ENCODE measurements at regions not wholly inside any gene's neighbourhood (a gene's known extent, or its start where the extent isn't known, plus 50 kb on each side); places are given as distances from the start of the nearest gene placed in this dataset.

DNA sequence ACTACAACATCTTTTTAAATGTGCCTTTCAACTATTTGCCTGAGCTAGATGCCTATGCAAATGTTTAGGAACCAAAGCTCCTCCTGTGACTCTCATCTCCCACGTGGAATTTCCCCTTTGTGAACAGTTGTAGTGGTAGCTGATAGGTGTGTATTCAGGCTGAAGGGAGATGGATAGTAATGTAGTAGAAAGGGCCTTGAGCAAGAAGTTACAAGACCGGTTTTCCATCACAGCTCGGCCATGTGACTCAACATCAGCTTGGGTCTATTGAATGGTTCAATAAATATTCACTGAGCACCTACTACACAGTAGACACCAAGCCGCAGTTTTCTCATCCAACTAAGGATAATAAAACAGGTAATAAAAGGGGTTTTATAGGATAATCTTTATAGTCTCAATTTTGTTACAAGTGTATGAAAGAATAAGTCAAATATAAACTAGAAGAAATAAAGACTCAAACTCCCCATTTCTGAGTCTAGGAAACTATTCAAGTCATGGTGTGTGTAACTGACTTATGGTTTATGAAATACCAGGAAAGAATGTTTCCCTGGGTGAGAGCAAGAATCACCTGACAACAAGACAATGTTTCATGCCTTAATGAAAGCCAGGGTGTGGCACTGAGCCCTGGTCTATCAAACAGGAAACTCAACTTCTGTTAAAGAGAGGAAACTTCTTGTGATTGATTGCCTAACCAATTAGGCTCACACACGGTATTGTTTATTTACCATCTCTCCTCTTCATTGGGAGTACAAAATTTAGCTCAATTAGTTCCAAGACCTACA lies 187.1 kb upstream of the SPEF2 start:
- no peak overlapping the region for H3K9ac ChIP-seq (ENCODE audit: low read length)
- intact Hi-C loops (cut with micrococcal nuclease) = no loop called here
- no peaks in the 10 kb centered on the region for H3K9me3 ChIP-seq (ENCODE audit: control insufficient read depth in 1 of 2, insufficient read depth in 1 of 2, low read depth in 1 of 2, low read length in 2 of 2)
- no peak overlapping the region for H3K4me3 ChIP-seq (replicated peaks in 1 of 2; ENCODE audit: low read depth in 1 of 2, low read length in 2 of 2)
- no TSS peak for BruUV-seq (replicated peaks)
- TF ChIP-seq CBX3 (IDR thresholded peaks at IDR 0.05; ENCODE audit: low read depth) = no peak
- H3K9me2 ChIP-seq (ENCODE audit: insufficient read depth) = no peaks in the 10 kb centered on the region
- RAD21 ChIA-PET (ENCODE audit: low non-redundant PET in 1 of 2, low total read pairs in 2 of 2, uncharacterized antibody in 2 of 2, unreplicated experiment in 2 of 2) = no interaction called here
- POLR2A ChIA-PET = no interaction called here
- H3K4me1 ChIP-seq (ENCODE audit: control insufficient read depth in 1 of 2, insufficient read depth in 2 of 2, low read length in 2 of 2) = no peaks in the 10 kb centered on the region
- ATAC-seq (no peak), DNase-seq (ENCODE audit: low read depth, low spot score) (no peak)
- H4K20me1 ChIP-seq (ENCODE audit: insufficient read depth) = no peaks in the 10 kb centered on the region
- peaks cover 4% of the 10 kb centered on the region; the same call in 1 of the 2 replicates for H3K27me3 ChIP-seq (ENCODE audit: insufficient read depth, low read length)
- CTCF ChIA-PET = no interaction called here
- no peak overlapping the region for H3K4me2 ChIP-seq (ENCODE audit: low read length)
- H3K36me3 ChIP-seq (ENCODE audit: control insufficient read depth in 1 of 2, insufficient read depth in 2 of 2, low read length in 2 of 2) = no peaks in the 10 kb centered on the region
- no peak overlapping the region for H2AFZ ChIP-seq (ENCODE audit: low read depth, low read length, poor library complexity, severe bottlenecking)
- H3K79me2 ChIP-seq (ENCODE audit: insufficient read depth, low read length) = no peaks in the 10 kb centered on the region
- H3K27ac ChIP-seq (ENCODE audit: low read depth, low read length) = no peak overlapping the region

DNA sequence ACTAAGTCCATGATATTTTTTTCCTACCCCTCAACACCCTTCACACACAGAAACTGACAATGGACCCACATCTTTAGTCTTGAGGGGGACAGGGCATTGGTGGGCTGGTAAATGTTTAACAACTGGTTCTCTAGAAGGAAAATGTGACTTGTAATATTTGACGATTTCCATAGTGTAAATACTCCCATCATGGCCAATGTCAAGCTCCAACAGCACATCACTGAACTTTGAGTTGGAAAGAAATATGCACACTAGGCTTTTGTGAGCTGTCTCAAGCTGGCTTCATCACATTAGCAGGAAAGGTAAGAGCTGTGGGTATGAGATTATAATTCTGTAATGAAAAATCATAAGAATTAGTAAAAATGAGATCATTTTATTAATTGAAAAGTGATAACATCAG lies 189.9 kb upstream of the PRLR start:
- intact Hi-C loops (cut with micrococcal nuclease) = no loop called here
- CTCF ChIA-PET = interaction anchor here (0.6 kb wide), 1 partner anchor 16 kb away, joined by 3 read pairs; no protein-coding TSS in a partner anchor
- Histone ChIP-seq H3K36me3 (ENCODE audit: control insufficient read depth in 1 of 2, insufficient read depth in 2 of 2, low read length in 2 of 2) (no peaks in the 10 kb centered on the region), H3K79me2 (ENCODE audit: insufficient read depth, low read length) (no peaks in the 10 kb centered on the region), H3K27ac (ENCODE audit: low read depth, low read length) (no peak overlapping the region), H2AFZ (ENCODE audit: low read depth, low read length, poor library complexity, severe bottlenecking) (no peak overlapping the region), H4K20me1 (ENCODE audit: insufficient read depth) (no peaks in the 10 kb centered on the region), H3K9me2 (ENCODE audit: insufficient read depth) (no peaks in the 10 kb centered on the region), H3K4me2 (ENCODE audit: low read length) (no peak overlapping the region), H3K9me3 (ENCODE audit: control insufficient read depth in 1 of 2, insufficient read depth in 1 of 2, low read depth in 1 of 2, low read length in 2 of 2) (no peaks in the 10 kb centered on the region), H3K27me3 (ENCODE audit: insufficient read depth, low read length) (peaks cover 6% of the 10 kb centered on the region), H3K4me1 (ENCODE audit: control insufficient read depth in 1 of 2, insufficient read depth in 2 of 2, low read length in 2 of 2) (no peaks in the 10 kb centered on the region), H3K9ac (ENCODE audit: low read length) (no peak overlapping the region), H3K4me3 (replicated peaks in 1 of 2; ENCODE audit: low read depth in 1 of 2, low read length in 2 of 2) (no peak overlapping the region)
- RAD21 ChIA-PET (ENCODE audit: low non-redundant PET in 1 of 2, low total read pairs in 2 of 2, uncharacterized antibody in 2 of 2, unreplicated experiment in 2 of 2) = no interaction called here
- POLR2A ChIA-PET = no interaction called here
- DNase-seq (ENCODE audit: low read depth, low spot score) = no peak
- no peak for ATAC-seq
- no TSS peak for BruUV-seq (replicated peaks)
- no peak for TF ChIP-seq JUND (IDR thresholded peaks at IDR 0.05)
- no peak for TF ChIP-seq ZBTB33 (IDR thresholded peaks at IDR 0.05; ENCODE audit: extremely low read depth, insufficient replicate concordance, low read length)
- TF ChIP-seq EGR1 (IDR thresholded peaks at IDR 0.05; ENCODE audit: low read depth) = no peak
- TF ChIP-seq TCF7L2 (IDR thresholded peaks at IDR 0.05; ENCODE audit: borderline replicate concordance, extremely low read depth, insufficient read depth, insufficient read length) = no peak
- TF ChIP-seq CEBPB (IDR thresholded peaks at IDR 0.05; ENCODE audit: low read depth) = no peak
- TF ChIP-seq, protein P1, sequence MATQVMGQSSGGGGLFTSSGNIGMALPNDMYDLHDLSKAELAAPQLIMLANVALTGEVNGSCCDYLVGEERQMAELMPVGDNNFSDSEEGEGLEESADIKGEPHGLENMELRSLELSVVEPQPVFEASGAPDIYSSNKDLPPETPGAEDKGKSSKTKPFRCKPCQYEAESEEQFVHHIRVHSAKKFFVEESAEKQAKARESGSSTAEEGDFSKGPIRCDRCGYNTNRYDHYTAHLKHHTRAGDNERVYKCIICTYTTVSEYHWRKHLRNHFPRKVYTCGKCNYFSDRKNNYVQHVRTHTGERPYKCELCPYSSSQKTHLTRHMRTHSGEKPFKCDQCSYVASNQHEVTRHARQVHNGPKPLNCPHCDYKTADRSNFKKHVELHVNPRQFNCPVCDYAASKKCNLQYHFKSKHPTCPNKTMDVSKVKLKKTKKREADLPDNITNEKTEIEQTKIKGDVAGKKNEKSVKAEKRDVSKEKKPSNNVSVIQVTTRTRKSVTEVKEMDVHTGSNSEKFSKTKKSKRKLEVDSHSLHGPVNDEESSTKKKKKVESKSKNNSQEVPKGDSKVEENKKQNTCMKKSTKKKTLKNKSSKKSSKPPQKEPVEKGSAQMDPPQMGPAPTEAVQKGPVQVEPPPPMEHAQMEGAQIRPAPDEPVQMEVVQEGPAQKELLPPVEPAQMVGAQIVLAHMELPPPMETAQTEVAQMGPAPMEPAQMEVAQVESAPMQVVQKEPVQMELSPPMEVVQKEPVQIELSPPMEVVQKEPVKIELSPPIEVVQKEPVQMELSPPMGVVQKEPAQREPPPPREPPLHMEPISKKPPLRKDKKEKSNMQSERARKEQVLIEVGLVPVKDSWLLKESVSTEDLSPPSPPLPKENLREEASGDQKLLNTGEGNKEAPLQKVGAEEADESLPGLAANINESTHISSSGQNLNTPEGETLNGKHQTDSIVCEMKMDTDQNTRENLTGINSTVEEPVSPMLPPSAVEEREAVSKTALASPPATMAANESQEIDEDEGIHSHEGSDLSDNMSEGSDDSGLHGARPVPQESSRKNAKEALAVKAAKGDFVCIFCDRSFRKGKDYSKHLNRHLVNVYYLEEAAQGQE (IDR thresholded peaks at IDR 0.05; ENCODE audit: low read depth) = no peak
- TF ChIP-seq EZH2phosphoT487 (IDR thresholded peaks at IDR 0.05; ENCODE audit: borderline replicate concordance) = no peak
- TF ChIP-seq SP1 (IDR thresholded peaks at IDR 0.05; ENCODE audit: low read depth) = no peak
- TF ChIP-seq, protein P2, sequence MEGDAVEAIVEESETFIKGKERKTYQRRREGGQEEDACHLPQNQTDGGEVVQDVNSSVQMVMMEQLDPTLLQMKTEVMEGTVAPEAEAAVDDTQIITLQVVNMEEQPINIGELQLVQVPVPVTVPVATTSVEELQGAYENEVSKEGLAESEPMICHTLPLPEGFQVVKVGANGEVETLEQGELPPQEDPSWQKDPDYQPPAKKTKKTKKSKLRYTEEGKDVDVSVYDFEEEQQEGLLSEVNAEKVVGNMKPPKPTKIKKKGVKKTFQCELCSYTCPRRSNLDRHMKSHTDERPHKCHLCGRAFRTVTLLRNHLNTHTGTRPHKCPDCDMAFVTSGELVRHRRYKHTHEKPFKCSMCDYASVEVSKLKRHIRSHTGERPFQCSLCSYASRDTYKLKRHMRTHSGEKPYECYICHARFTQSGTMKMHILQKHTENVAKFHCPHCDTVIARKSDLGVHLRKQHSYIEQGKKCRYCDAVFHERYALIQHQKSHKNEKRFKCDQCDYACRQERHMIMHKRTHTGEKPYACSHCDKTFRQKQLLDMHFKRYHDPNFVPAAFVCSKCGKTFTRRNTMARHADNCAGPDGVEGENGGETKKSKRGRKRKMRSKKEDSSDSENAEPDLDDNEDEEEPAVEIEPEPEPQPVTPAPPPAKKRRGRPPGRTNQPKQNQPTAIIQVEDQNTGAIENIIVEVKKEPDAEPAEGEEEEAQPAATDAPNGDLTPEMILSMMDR (IDR thresholded peaks at IDR 0.05 in 2 of 3, conservative IDR thresholded peaks at IDR 0.05 in 1 of 3; ENCODE audit: borderline replicate concordance in 1 of 3, insufficient read depth in 1 of 3, low read depth in 2 of 3, low read length in 2 of 3) = no peak
- TF ChIP-seq ZFX (IDR thresholded peaks at IDR 0.05) = no peak
- TF ChIP-seq YY1 (IDR thresholded peaks at IDR 0.05; ENCODE audit: extremely low read depth, insufficient replicate concordance, low read depth, low read length) = no peak

Data from HCT116 (cell line).